ENCODE measurements at regions not wholly inside any gene's neighbourhood (a gene's known extent, or its start where the extent isn't known, plus 50 kb on each side); places are given as distances from the start of the nearest gene placed in this dataset.

GRCh38 chr11:19311308-19312030, 70.7 kb upstream of the E2F8 start:
- DNase-seq (peak; percentile 66 to 77 (median 70)), ATAC-seq (ENCODE audit: insufficient read depth, low FRiP score) (peak; percentile 84)
- H3K4me3 ChIP-seq = no peak overlapping the region
- H3K9ac ChIP-seq (ENCODE audit: insufficient read depth in 1 of 2, low read length in 2 of 2) = no peak overlapping the region
- peaks cover 0 to 11% (median 0%) of the 10 kb centered on the region in 5 donors for H3K4me1 ChIP-seq (ENCODE audit: control insufficient read depth in 5 of 5, insufficient read depth in 5 of 5, low read length in 5 of 5)
- H3K27ac ChIP-seq (ENCODE audit: low read depth in 1 of 2, low read length in 1 of 2) = no peak overlapping the region
- 24 to 31% methylated on average over 3 of the region's 3 CpGs for WGBS, 2 donors
- H3K27me3 ChIP-seq (ENCODE audit: control insufficient read depth in 3 of 3, insufficient read depth in 3 of 3, low read length in 2 of 3) = peaks cover 0 to 2% (median 0%) of the 10 kb centered on the region in 3 donors
- peak; percentile 58 for TF ChIP-seq CTCF (IDR thresholded peaks at IDR 0.05; ENCODE audit: control extremely low read depth, extremely low read depth)
- H3K36me3 ChIP-seq (ENCODE audit: control insufficient read depth in 4 of 4, insufficient read depth in 4 of 4, low read length in 4 of 4) = no peaks in the 10 kb centered on the region
- H3K9me3 ChIP-seq (ENCODE audit: control insufficient read depth in 4 of 4, insufficient read depth in 3 of 4, low read length in 3 of 4) = no peaks in the 10 kb centered on the region

- no peaks in the 10 kb centered on the region for H3K36me3 ChIP-seq (ENCODE audit: control insufficient read depth in 4 of 4, insufficient read depth in 4 of 4, low read length in 4 of 4)
- no peak overlapping the region for H3K27ac ChIP-seq (ENCODE audit: low read depth in 1 of 2, low read length in 1 of 2)
- no peak for DNase-seq
- TF ChIP-seq CTCF (IDR thresholded peaks at IDR 0.05; ENCODE audit: control extremely low read depth, extremely low read depth) = no peak
- H3K9ac ChIP-seq (ENCODE audit: insufficient read depth in 1 of 2, low read length in 2 of 2) = no peak overlapping the region
- no peak for ATAC-seq (ENCODE audit: insufficient read depth, low FRiP score)
- H3K27me3 ChIP-seq (ENCODE audit: control insufficient read depth in 3 of 3, insufficient read depth in 3 of 3, low read length in 2 of 3) = peaks cover 0 to 2% (median 0%) of the 10 kb centered on the region in 3 donors
- WGBS, 2 donors = 44 to 73% methylated on average over 6 of the region's 6 CpGs
- H3K4me3 ChIP-seq = no peak overlapping the region
- no peaks in the 10 kb centered on the region for H3K9me3 ChIP-seq (ENCODE audit: control insufficient read depth in 4 of 4, insufficient read depth in 3 of 4, low read length in 3 of 4)
- peaks cover 0 to 12% (median 0%) of the 10 kb centered on the region in 5 donors for H3K4me1 ChIP-seq (ENCODE audit: control insufficient read depth in 5 of 5, insufficient read depth in 5 of 5, low read length in 5 of 5)
Observed at GRCh38 chr11:19307498-19307897, 66.8 kb upstream of the E2F8 start.

- WGBS, 2 donors = 85% methylated on average over 9 of the region's 9 CpGs
- no peak for TF ChIP-seq CTCF (IDR thresholded peaks at IDR 0.05; ENCODE audit: control extremely low read depth, extremely low read depth)
- no peak overlapping the region for H3K27ac ChIP-seq (ENCODE audit: low read depth in 1 of 2, low read length in 1 of 2)
- H3K27me3 ChIP-seq (ENCODE audit: control insufficient read depth in 3 of 3, insufficient read depth in 3 of 3, low read length in 2 of 3) = no peaks in the 10 kb centered on the region
- DNase-seq (peak in 2 of 3 donors; percentile 85 to 87), ATAC-seq (ENCODE audit: insufficient read depth, low FRiP score) (no peak)
- H3K36me3 ChIP-seq (ENCODE audit: control insufficient read depth in 4 of 4, insufficient read depth in 4 of 4, low read length in 4 of 4) = no peaks in the 10 kb centered on the region
- H3K9ac ChIP-seq (ENCODE audit: insufficient read depth in 1 of 2, low read length in 2 of 2) = no peak overlapping the region
- no peaks in the 10 kb centered on the region for H3K9me3 ChIP-seq (ENCODE audit: control insufficient read depth in 4 of 4, insufficient read depth in 3 of 4, low read length in 3 of 4)
- H3K4me3 ChIP-seq = no peak overlapping the region
- peaks cover 0 to 12% (median 0%) of the 10 kb centered on the region in 5 donors for H3K4me1 ChIP-seq (ENCODE audit: control insufficient read depth in 5 of 5, insufficient read depth in 5 of 5, low read length in 5 of 5)
Observed at GRCh38 chr11:19306179-19306944, 65.6 kb upstream of the E2F8 start.

Data from lung (tissue), 11 donors.